Right lobe of liver (tissue), 6 donors: ENCODE measurements at regions not wholly inside any gene's neighbourhood (a gene's known extent, or its start where the extent isn't known, plus 50 kb on each side); places are given as distances from the start of the nearest gene placed in this dataset.

Source experiments
- ATAC-seq, 4 donors: fragments of 200-7000 bp; cut with Tn5 transposase; one replicate each; pipeline ENCODE4 v1.9.1; 2020; ENCODE audit warnings: mild to moderate bottlenecking in 4 of 4, moderate library complexity in 4 of 4
- DNase-seq, 3 donors: peaks; one replicate each; pipeline ENCODE4 v3.0.0-alpha.2; 2020
- H3K27ac ChIP-seq, 3 donors: fragments of 200-600 bp; one replicate each; pipeline ENCODE4 v1.8.0; 2022
- H3K27me3 ChIP-seq, 2 donors: fragments of 200-600 bp; one replicate each; pipeline ENCODE4 v1.8.0; 2022
- H3K36me3 ChIP-seq, 4 donors: fragments of 200-600 bp; sonication (generic) in 1 of 4; one replicate each; pipeline versions ENCODE4 v1.5.1 to v1.8.0; 2017 to 2022; ENCODE audit warnings: control low read depth in 1 of 4
- H3K4me1 ChIP-seq, 4 donors: fragments of 200-600 bp; sonication (generic) in 1 of 4; one replicate each; pipeline versions ENCODE4 v1.5.1 to v1.8.0; 2017 to 2022; ENCODE audit warnings: control low read depth in 1 of 4
- H3K4me3 ChIP-seq, 3 donors: fragments of 200-600 bp; one replicate each; pipeline ENCODE4 v1.8.0; 2022
- H3K9me3 ChIP-seq, 4 donors: fragments of 200-600 bp; sonication (generic) in 1 of 4; one replicate each; pipeline versions ENCODE4 v1.5.1 to v1.8.0; 2017 to 2022; ENCODE audit warnings: control low read depth in 1 of 4
- POLR2A ChIP-seq: fragments of 450-650 bp; IDR thresholded peaks from one replicate; pipeline ENCODE4 v1.6.1; 2017; ENCODE audit warnings: antibody characterized with exemption, mild to moderate bottlenecking
- WGBS: methylation state at CpG from one replicate; pipeline ENCODE4 v1.1.6; 2018; ENCODE audit warnings: low coverage, low lambda C conversion rate; ENCODE audit not compliant: insufficient coverage; ENCODE audit errors: missing lambda C conversion rate; 5-methylcytosine and 5-hydroxymethylcytosine counted together
- intact Hi-C, 2 donors: fragments of 100-400 bp; cut with DNase I; formaldehyde crosslinking; loops; one replicate each; pipeline versions ENCODE4 v1.11.2 to v1.14.1; 2022
- TF ChIP-seq, protein P1 (sequence below), 4 donors: fragments of 200-600 bp in 3 of 4; fragments of 450-650 bp in 1 of 4; IDR thresholded peaks; one replicate each; pipeline versions ENCODE4 v1.5.1 to v1.8.0; 2016 to 2022; ENCODE audit warnings: antibody characterized with exemption in 4 of 4, mild to moderate bottlenecking in 2 of 4
- donor health status: DM: no; HTN: yes; CAD: no.
- donor health status: DM: no; HTN: no; CAD: no.
- donor health status: DM: no; HTN: no; CAD: no.
- donor health status: DM: no; HTN: yes; CAD: no.
- donor health status: DM: no; HTN: yes; CAD: no.

DNA sequence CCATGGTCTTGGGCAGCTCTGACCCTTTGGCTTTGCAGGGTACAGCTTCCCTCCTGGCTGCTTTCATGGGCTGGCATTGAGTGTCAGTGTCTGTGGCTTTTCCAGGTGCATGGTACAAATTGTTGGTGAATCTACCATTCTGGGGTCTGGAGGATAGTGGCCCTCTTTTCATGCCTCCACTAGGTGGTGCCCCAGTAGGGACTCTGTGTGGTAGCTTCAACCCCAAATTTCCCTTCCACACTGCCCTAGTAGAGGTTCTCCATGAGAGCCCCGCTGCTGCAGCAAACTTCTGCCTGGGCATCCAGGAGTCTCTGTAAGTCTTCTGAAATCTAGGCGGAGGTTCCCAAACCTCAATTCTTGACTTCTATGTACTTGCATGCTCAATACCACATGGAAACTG, 494.5 kb upstream of the LRRC7 start:
- ATAC-seq, result no peak
- Histone ChIP-seq H3K27ac (no peak overlapping the region), H3K4me3 (no peak overlapping the region), H3K9me3 (no peaks in the 10 kb centered on the region), H3K4me1 (no peaks in the 10 kb centered on the region), H3K27me3 (no peaks in the 10 kb centered on the region), H3K36me3 (no peaks in the 10 kb centered on the region)
- TF ChIP-seq, protein P1, sequence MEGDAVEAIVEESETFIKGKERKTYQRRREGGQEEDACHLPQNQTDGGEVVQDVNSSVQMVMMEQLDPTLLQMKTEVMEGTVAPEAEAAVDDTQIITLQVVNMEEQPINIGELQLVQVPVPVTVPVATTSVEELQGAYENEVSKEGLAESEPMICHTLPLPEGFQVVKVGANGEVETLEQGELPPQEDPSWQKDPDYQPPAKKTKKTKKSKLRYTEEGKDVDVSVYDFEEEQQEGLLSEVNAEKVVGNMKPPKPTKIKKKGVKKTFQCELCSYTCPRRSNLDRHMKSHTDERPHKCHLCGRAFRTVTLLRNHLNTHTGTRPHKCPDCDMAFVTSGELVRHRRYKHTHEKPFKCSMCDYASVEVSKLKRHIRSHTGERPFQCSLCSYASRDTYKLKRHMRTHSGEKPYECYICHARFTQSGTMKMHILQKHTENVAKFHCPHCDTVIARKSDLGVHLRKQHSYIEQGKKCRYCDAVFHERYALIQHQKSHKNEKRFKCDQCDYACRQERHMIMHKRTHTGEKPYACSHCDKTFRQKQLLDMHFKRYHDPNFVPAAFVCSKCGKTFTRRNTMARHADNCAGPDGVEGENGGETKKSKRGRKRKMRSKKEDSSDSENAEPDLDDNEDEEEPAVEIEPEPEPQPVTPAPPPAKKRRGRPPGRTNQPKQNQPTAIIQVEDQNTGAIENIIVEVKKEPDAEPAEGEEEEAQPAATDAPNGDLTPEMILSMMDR (IDR thresholded peaks at IDR 0.05), result no peak
- TF ChIP-seq POLR2A, result no peak
- DNase-seq, result no peak
- WGBS, result no CpG with 5 or more reads among the region's 2 CpGs
- intact Hi-C loops, result no loop called here

DNA sequence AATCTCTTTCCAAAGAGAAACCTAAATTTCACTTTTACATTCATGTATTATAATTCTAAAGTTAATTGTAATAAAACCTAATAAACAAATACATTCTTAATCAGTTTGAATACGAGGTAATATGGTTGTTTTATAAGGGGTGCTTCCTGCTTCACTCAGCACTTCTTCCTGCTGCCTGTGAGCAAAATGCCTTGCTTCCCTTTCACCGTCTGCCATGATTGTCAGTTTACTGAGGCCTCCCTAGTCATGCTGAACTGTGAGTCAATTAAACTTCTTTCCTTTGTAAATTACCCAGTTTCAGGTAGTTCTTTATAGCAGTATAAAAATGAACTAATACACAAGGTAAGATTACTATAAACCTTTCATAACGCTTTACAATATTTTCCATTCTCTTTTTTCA, 491.1 kb upstream of the LRRC7 start:
- ATAC-seq, result no peak
- TF ChIP-seq, protein P1 (IDR thresholded peaks at IDR 0.05), result no peak
- TF ChIP-seq POLR2A, result no peak
- H3K9me3 ChIP-seq, result no peaks in the 10 kb centered on the region
- WGBS, result 38% methylated on average over 3 of the region's 3 CpGs
- intact Hi-C loops, result no loop called here
- H3K36me3 ChIP-seq, result no peaks in the 10 kb centered on the region
- no peak for DNase-seq
- H3K27ac ChIP-seq, result no peak overlapping the region
- no peak overlapping the region for H3K4me3 ChIP-seq
- H3K27me3 ChIP-seq, result no peaks in the 10 kb centered on the region
- no peaks in the 10 kb centered on the region for H3K4me1 ChIP-seq

DNA sequence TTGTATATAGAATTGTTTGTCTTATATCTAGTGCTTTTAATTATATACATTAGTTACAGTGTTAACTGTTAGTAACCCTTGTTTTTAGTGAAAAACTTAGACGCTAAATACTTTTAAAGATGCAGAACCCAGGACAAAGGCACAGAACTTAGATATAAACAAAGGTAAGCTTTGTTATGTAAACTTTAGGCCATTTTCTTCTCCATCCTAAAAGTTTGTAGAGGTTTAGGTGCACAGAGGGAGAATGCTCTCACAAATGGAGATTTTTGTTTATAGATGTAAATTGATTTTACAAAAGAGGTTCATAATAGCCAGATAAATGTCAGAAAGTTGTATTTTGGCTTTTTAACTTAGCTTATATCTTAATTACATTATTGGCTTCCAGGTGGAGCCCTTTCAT, 490.5 kb upstream of the LRRC7 start:
- Histone ChIP-seq H3K27ac (no peak overlapping the region), H3K27me3 (no peaks in the 10 kb centered on the region), H3K4me3 (no peak overlapping the region), H3K4me1 (no peaks in the 10 kb centered on the region), H3K36me3 (no peaks in the 10 kb centered on the region), H3K9me3 (no peaks in the 10 kb centered on the region)
- ATAC-seq, result no peak
- WGBS, result 63% methylated on average over 1 of the region's 1 CpG
- TF ChIP-seq POLR2A, result no peak
- TF ChIP-seq, protein P1 (IDR thresholded peaks at IDR 0.05), result no peak
- intact Hi-C loops, result no loop called here
- no peak for DNase-seq

DNA sequence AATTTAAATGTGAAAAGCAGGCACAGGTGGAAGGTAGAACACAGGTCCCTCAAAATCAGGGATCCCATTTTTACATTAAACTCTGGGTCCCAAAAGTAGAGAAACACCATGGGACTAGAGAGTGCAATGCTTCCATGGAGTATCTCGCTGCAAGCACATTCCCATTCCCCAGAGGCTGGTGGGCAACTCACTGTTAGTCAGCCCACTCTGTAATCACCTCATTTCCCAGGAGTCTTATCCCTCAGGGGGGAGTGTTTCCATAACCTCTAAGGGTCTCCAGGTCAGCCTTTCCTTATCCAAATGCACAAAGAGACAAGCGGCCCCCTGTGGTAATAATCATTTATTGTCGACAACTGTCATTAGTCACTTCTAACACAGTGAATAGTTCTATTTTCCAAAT, 490.1 kb upstream of the LRRC7 start:
- Histone ChIP-seq H3K4me3 (no peak overlapping the region), H3K4me1 (no peaks in the 10 kb centered on the region), H3K27me3 (no peaks in the 10 kb centered on the region), H3K27ac (no peak overlapping the region), H3K36me3 (no peaks in the 10 kb centered on the region), H3K9me3 (no peaks in the 10 kb centered on the region)
- intact Hi-C loops, result no loop called here
- DNase-seq (no peak), ATAC-seq (no peak)
- 68% methylated on average over 3 of the region's 3 CpGs for WGBS
- TF ChIP-seq, protein P1 (IDR thresholded peaks at IDR 0.05), result no peak
- TF ChIP-seq POLR2A, result no peak

DNA sequence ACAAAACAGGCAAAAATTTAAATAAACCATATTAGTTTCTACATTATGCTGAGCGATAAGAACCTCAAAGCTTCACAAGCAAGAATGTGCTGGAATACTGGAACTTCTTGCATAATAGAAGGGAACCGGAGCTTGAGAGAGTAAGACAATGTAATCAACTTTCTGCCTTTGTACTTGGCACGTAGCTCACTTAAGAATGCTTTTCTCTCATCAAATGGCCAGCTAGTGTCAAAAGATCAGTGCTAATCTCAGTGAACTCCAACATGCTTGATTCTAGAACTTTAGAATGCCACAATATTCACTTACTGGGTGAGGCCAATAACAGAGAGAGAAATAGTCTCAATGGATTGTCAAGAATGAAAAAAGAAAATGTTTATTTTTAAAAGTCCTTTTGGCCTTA, 486.1 kb upstream of the LRRC7 start:
- WGBS, result 38% methylated on average over 3 of the region's 3 CpGs
- intact Hi-C loops, result no loop called here

More for the DNA sequence above, 486.1 kb upstream of the LRRC7 start:
- Histone ChIP-seq H3K27ac (no peak overlapping the region), H3K9me3 (no peaks in the 10 kb centered on the region), H3K36me3 (no peaks in the 10 kb centered on the region), H3K4me3 (no peak overlapping the region), H3K27me3 (no peaks in the 10 kb centered on the region), H3K4me1 (no peaks in the 10 kb centered on the region)
- ATAC-seq, result no peak
- DNase-seq, result no peak
- TF ChIP-seq, protein P1 (IDR thresholded peaks at IDR 0.05), result no peak
- TF ChIP-seq POLR2A, result no peak
